HG02884 (cell line): ENCODE measurements at regions not wholly inside any gene's neighbourhood (a gene's known extent, or its start where the extent isn't known, plus 50 kb on each side); places are given as distances from the start of the nearest gene placed in this dataset.
"Not testable (repeated sequence)": the region's sequence is repeated elsewhere in the genome, so short reads cannot be mapped to it uniquely, and the experiment has no call there.

Source experiments
- ATAC-seq: cut with Tn5 transposase; IDR thresholded peaks from one replicate; pipeline ENCODE4 v1.9.1; 2021; ENCODE audit warnings: mild to moderate bottlenecking, moderate library complexity; ENCODE audit not compliant: unreplicated experiment

GRCh38 chr6:9140172-9140571 lies 704.8 kb upstream of the SLC35B3 start:
- no peak for ATAC-seq

- ATAC-seq, result no peak
Observed at GRCh38 chr6:9139746-9140145, 704.4 kb upstream of the SLC35B3 start.

- no peak for ATAC-seq
Observed at GRCh38 chr6:9138936-9139335, 703.6 kb upstream of the SLC35B3 start.

GRCh38 chr6:9136141-9136822 lies 700.9 kb upstream of the SLC35B3 start:
- no peak for ATAC-seq

GRCh38 chr6:9131616-9132015 lies 696.3 kb upstream of the SLC35B3 start:
- ATAC-seq, result no peak

GRCh38 chr6:9131201-9131600 lies 695.9 kb upstream of the SLC35B3 start:
- ATAC-seq, result no peak

GRCh38 chr6:9128970-9129369 lies 693.6 kb upstream of the SLC35B3 start:
- ATAC-seq, result no peak

GRCh38 chr6:9126878-9127560 lies 691.7 kb upstream of the SLC35B3 start:
- no peak for ATAC-seq

GRCh38 chr6:9126034-9126433 lies 690.7 kb upstream of the SLC35B3 start:
- ATAC-seq, result not testable (repeated sequence)

- no peak for ATAC-seq
Observed at GRCh38 chr6:9121549-9121948, 686.2 kb upstream of the SLC35B3 start.

GRCh38 chr6:9116026-9116425 lies 680.7 kb upstream of the SLC35B3 start:
- ATAC-seq, result no peak

GRCh38 chr6:9112544-9112943 lies 677.2 kb upstream of the SLC35B3 start:
- ATAC-seq, result no peak

- ATAC-seq, result no peak
Observed at GRCh38 chr6:9103876-9104521, 668.7 kb upstream of the SLC35B3 start.

- ATAC-seq, result no peak
Observed at GRCh38 chr6:9101920-9102319, 666.6 kb upstream of the SLC35B3 start.

- no peak for ATAC-seq
Observed at GRCh38 chr6:9100869-9101580, 665.7 kb upstream of the SLC35B3 start.

GRCh38 chr6:9095729-9096128 lies 660.4 kb upstream of the SLC35B3 start:
- ATAC-seq, result no peak

GRCh38 chr6:9095137-9095536 lies 659.8 kb upstream of the SLC35B3 start:
- ATAC-seq, result no peak

GRCh38 chr6:9089724-9090123 lies 654.4 kb upstream of the SLC35B3 start:
- no peak for ATAC-seq

GRCh38 chr6:9087470-9087869 lies 652.1 kb upstream of the SLC35B3 start:
- no peak for ATAC-seq

- no peak for ATAC-seq
Observed at GRCh38 chr6:9086331-9086730, 651.0 kb upstream of the SLC35B3 start.

GRCh38 chr6:9085709-9086070 lies 650.3 kb upstream of the SLC35B3 start:
- no peak for ATAC-seq
